ENCODE measurements at regions not wholly inside any gene's neighbourhood (a gene's known extent, or its start where the extent isn't known, plus 50 kb on each side); places are given as distances from the start of the nearest gene placed in this dataset.
"Not testable (repeated sequence)": the region's sequence is repeated elsewhere in the genome, so short reads cannot be mapped to it uniquely, and the experiment has no call there.

DNA sequence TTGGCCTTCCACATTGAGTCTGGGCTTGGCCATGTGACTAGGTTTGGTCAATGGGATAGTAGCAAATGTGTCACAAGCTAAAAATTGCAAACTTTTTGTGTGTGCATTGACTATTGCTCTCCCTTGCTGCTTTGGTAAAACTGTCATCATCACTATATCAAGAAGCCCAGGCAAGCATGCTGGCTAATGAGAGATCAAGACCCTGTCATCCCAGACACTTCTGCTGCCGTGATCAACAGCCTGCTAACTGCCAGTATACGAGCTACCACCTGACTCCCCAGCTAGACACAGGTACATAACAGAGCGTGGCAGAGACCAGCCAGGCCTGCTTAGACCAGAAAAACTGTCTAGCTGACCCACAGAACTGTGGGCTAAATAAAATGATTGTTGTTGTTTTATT lies 456.7 kb upstream of the DCN start:
- no peak overlapping the region for H3K4me3 Mint-ChIP-seq
- no peak overlapping the region for H3K4me3 ChIP-seq (ENCODE audit: low read length)

DNA sequence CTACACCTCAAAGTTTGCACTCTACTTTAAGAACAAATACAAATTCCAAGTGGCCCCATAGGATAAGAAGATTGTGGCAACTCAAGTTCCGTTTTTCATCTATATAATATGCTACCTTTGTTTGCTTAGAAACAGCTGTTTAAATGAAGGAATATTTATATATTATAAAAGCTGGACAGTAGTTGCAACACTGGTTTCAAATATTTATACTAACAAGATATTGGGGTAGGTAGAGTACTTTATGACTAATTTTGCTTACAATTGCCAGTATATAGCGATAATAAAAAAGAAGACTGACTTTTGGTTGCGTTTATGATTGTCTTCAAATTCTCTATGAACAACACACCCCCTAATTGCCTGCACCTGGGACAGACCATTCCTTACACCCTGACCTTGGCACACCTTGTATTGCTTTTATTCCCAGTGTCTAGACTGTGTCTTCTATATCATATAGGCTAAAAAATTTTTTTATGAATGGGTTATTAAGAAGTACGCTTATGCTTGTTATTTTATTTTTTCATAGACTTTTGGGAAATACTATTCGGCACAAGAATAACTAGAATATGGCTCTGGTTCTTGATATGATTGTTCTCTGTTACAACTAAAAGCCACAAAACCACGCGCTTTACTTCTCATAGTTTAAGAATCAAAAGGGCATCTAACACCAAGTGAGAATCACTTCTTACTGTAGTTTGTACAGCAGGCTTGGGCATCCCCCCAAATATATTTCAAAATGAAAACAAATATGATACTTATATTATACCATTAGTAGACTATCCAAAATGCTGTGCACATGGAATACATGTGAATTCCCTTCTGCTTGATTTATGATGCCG lies 455.4 kb upstream of the DCN start:
- CTCF ChIA-PET, result no interaction called here
- H3K27ac Mint-ChIP-seq, result no peak overlapping the region
- Histone ChIP-seq H3K4me3 (ENCODE audit: low read length) (no peak overlapping the region), H3K27ac (ENCODE audit: low read depth, low read length) (no peak overlapping the region), H3K9me3 (ENCODE audit: control insufficient read depth in 2 of 3, low read length in 3 of 3) (no peaks in the 10 kb centered on the region), H3K36me3 (ENCODE audit: control insufficient read depth in 2 of 3, insufficient read depth in 3 of 3, low read length in 3 of 3) (no peaks in the 10 kb centered on the region), H3K27me3 (ENCODE audit: control insufficient read depth in 2 of 2, insufficient read depth in 2 of 2, low read length in 2 of 2) (no peaks in the 10 kb centered on the region), H3K4me1 (ENCODE audit: control insufficient read depth in 2 of 2, insufficient read depth in 2 of 2, low read length in 2 of 2) (no peaks in the 10 kb centered on the region)
- ATAC-seq, result no peak
- no peak overlapping the region for H3K4me3 Mint-ChIP-seq
- peaks cover 0 to 4% (median 0%) of the 10 kb centered on the region in 5 donors for H3K27me3 Mint-ChIP-seq
- no peaks in the 10 kb centered on the region for H3K36me3 Mint-ChIP-seq
- intact Hi-C loops (cut with micrococcal nuclease), result no loop called here
- H3K9me3 Mint-ChIP-seq, result peaks cover 0 to 3% (median 0%) of the 10 kb centered on the region in 11 donors
- no peak for DNase-seq
- H3K4me1 Mint-ChIP-seq, result peaks cover 0 to 5% (median 0%) of the 10 kb centered on the region in 7 donors
- POLR2A ChIA-PET, result no interaction called here

More for the DNA sequence above, 456.7 kb upstream of the DCN start:
- Mint-ChIP-seq H3K9me3 (peaks cover 0 to 3% (median 0%) of the 10 kb centered on the region in 11 donors), H3K27me3 (peaks cover 0 to 4% (median 0%) of the 10 kb centered on the region in 5 donors), H3K4me1 (peaks cover 0 to 5% (median 0%) of the 10 kb centered on the region in 7 donors), H3K27ac (no peak overlapping the region), H3K36me3 (no peaks in the 10 kb centered on the region)
- CTCF ChIA-PET, result interaction anchor here (0.7 to 0.9 kb wide), 2 partner anchors 9 to 265 kb away, joined by 3 read pairs; no protein-coding TSS in a partner anchor
- DNase-seq (no peak), ATAC-seq (no peak)
- Histone ChIP-seq H3K27me3 (ENCODE audit: control insufficient read depth in 2 of 2, insufficient read depth in 2 of 2, low read length in 2 of 2) (no peaks in the 10 kb centered on the region), H3K9me3 (ENCODE audit: control insufficient read depth in 2 of 3, low read length in 3 of 3) (no peaks in the 10 kb centered on the region), H3K4me1 (ENCODE audit: control insufficient read depth in 2 of 2, insufficient read depth in 2 of 2, low read length in 2 of 2) (no peaks in the 10 kb centered on the region), H3K36me3 (ENCODE audit: control insufficient read depth in 2 of 3, insufficient read depth in 3 of 3, low read length in 3 of 3) (no peaks in the 10 kb centered on the region), H3K27ac (ENCODE audit: low read depth, low read length) (no peak overlapping the region)
- POLR2A ChIA-PET, result no interaction called here
- intact Hi-C loops (cut with micrococcal nuclease), result no loop called here

DNA sequence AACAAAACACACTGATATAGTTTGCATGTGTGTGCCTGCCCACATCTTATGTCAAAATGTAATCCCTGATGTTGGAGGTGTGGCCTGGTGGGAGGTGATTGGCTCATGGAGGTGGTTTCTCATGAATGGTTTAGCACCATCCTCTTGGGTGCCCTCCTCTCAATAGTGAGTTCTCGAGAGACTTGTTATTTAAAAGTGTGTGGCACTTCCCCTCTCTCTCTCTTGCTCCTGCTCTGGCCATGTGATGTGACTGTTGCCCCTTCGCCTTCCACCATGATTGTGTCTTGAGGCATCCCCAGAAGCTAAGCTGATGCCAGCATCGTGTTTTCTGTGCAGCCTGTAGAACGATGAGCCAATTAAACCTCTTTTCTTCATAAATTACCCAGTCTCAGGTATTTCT lies 454.1 kb upstream of the DCN start:
- ATAC-seq (no peak), DNase-seq (no peak)
- Histone ChIP-seq H3K36me3 (ENCODE audit: control insufficient read depth in 2 of 3, insufficient read depth in 3 of 3, low read length in 3 of 3) (no peaks in the 10 kb centered on the region), H3K4me3 (ENCODE audit: low read length) (no peak overlapping the region), H3K4me1 (ENCODE audit: control insufficient read depth in 2 of 2, insufficient read depth in 2 of 2, low read length in 2 of 2) (no peaks in the 10 kb centered on the region), H3K9me3 (ENCODE audit: control insufficient read depth in 2 of 3, low read length in 3 of 3) (no peaks in the 10 kb centered on the region), H3K27ac (ENCODE audit: low read depth, low read length) (no peak overlapping the region), H3K27me3 (ENCODE audit: control insufficient read depth in 2 of 2, insufficient read depth in 2 of 2, low read length in 2 of 2) (no peaks in the 10 kb centered on the region)
- H3K4me3 Mint-ChIP-seq, result no peak overlapping the region
- ChIA-PET POLR2A (interaction anchor here (0.6 kb wide), 1 partner anchor 634 kb away, joined by 4 read pairs; no protein-coding TSS in a partner anchor), CTCF (interaction anchor here (0.6 kb wide), 1 partner anchor 59 kb away, joined by 3 read pairs; no protein-coding TSS in a partner anchor)
- H3K4me1 Mint-ChIP-seq, result peaks cover 0 to 5% (median 0%) of the 10 kb centered on the region in 7 donors
- H3K27me3 Mint-ChIP-seq, result peaks cover 0 to 4% (median 0%) of the 10 kb centered on the region in 5 donors
- H3K9me3 Mint-ChIP-seq, result peaks cover 0 to 2% (median 0%) of the 10 kb centered on the region in 11 donors
- no peak overlapping the region for H3K27ac Mint-ChIP-seq
- H3K36me3 Mint-ChIP-seq, result no peaks in the 10 kb centered on the region
- intact Hi-C loops (cut with micrococcal nuclease), result no loop called here

DNA sequence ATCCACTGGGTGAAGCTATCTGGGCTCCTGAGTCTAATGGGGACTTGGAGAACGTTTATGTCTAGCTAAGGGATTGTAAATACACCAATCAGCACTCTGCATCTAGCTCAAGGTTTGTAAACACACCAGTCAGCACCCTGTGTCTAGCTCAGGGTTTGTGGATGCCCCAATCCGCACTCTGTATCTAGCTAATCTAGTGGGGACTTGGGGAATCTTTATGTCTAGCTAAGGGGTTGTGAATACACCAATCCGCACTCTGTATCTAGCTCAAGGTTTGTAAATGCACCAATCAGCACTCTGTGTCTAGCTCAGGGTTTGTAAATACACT lies 451.7 kb upstream of the DCN start:
- H3K36me3 Mint-ChIP-seq; ATAC-seq; H3K27me3 ChIP-seq (ENCODE audit: control insufficient read depth in 2 of 2, insufficient read depth in 2 of 2, low read length in 2 of 2); intact Hi-C loops (cut with micrococcal nuclease); DNase-seq; H3K27ac ChIP-seq (ENCODE audit: low read depth, low read length); CTCF ChIA-PET; H3K9me3 ChIP-seq (ENCODE audit: control insufficient read depth in 2 of 3, low read length in 3 of 3); H3K27me3 Mint-ChIP-seq; H3K27ac Mint-ChIP-seq; H3K4me1 Mint-ChIP-seq; H3K4me1 ChIP-seq (ENCODE audit: control insufficient read depth in 2 of 2, insufficient read depth in 2 of 2, low read length in 2 of 2); H3K4me3 ChIP-seq (ENCODE audit: low read length); H3K36me3 ChIP-seq (ENCODE audit: control insufficient read depth in 2 of 3, insufficient read depth in 3 of 3, low read length in 3 of 3); H3K9me3 Mint-ChIP-seq: not testable (repeated sequence)
- POLR2A ChIA-PET, result interaction anchor here (1.2 kb wide), 1 partner anchor 39 kb away, joined by 3 read pairs; no protein-coding TSS in a partner anchor
- H3K4me3 Mint-ChIP-seq, result peak overlapping the region in 2 of 10 donors; percentile 74 to 89

DNA sequence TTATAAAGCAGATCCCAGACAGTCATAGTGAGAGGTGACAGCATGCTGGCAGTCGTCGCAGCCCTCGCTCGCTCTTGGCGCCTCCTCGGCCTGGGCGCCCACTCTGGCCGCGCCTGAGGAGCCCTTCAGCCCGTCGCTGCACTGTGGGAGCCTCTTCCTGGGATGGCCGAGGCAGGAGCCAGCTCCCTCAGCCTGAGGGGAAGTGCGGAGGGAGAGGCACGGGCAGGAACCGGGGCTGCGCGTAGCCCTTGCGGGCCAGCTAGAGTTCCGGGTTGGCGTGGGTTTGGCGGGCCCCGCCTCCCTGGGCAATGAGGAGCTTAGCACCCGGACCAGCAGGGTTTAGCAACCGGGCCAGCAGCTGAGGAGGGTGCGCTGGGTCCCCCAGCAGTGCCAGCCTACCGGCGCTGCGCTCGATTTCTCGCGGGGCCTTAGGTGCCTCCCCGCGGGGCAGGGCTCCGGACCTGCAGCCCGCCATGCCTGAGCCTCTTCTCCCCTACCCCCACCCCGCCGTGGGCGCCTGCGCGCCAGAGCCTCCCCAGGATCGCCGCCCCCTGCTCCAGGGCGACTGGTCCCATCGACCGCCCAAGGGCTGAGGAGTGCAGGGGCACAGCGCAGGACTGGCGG lies 451.2 kb upstream of the DCN start:
- DNase-seq (no peak), ATAC-seq (no peak)
- ChIA-PET CTCF (no interaction called here), POLR2A (interaction anchor here (1.2 kb wide), 1 partner anchor 40 kb away, joined by 3 read pairs; no protein-coding TSS in a partner anchor)
- H3K9me3 ChIP-seq (ENCODE audit: control insufficient read depth in 2 of 3, low read length in 3 of 3), result no peaks in the 10 kb centered on the region
- no peak overlapping the region for H3K27ac ChIP-seq (ENCODE audit: low read depth, low read length)
- peak overlapping the region in 1 of 9 donors; percentile 46 for H3K27ac Mint-ChIP-seq
- H3K36me3 ChIP-seq (ENCODE audit: control insufficient read depth in 2 of 3, insufficient read depth in 3 of 3, low read length in 3 of 3), result no peaks in the 10 kb centered on the region
- no peaks in the 10 kb centered on the region for H3K36me3 Mint-ChIP-seq
- H3K27me3 ChIP-seq (ENCODE audit: control insufficient read depth in 2 of 2, insufficient read depth in 2 of 2, low read length in 2 of 2), result no peaks in the 10 kb centered on the region
- H3K4me3 Mint-ChIP-seq, result no peak overlapping the region
- intact Hi-C loops (cut with micrococcal nuclease), result no loop called here
- peaks cover 0 to 5% (median 0%) of the 10 kb centered on the region in 7 donors for H3K4me1 Mint-ChIP-seq
- H3K27me3 Mint-ChIP-seq, result peaks cover 0 to 4% (median 0%) of the 10 kb centered on the region in 5 donors
- H3K4me3 ChIP-seq (ENCODE audit: low read length), result no peak overlapping the region
- no peaks in the 10 kb centered on the region for H3K4me1 ChIP-seq (ENCODE audit: control insufficient read depth in 2 of 2, insufficient read depth in 2 of 2, low read length in 2 of 2)
- H3K9me3 Mint-ChIP-seq, result peaks cover 0 to 3% (median 0%) of the 10 kb centered on the region in 11 donors

DNA sequence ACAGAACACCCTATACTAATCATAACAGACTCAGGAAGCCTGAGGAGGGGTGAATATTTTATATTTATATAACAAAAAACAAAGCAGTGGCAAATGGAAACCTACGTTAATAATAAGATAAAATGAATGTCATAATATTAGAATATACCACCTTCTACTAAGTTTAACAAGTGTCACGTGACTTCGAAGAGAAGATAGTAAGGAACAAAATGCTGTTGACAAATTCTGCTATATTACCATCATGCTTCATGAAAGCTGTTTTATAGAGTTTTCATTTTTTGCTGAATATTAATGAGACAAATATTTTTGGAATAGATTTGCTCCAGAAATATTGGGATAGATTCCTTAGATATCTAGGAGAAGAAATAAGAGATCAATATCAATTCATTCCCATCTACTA lies 450.6 kb upstream of the DCN start:
- H3K4me1 Mint-ChIP-seq, result peaks cover 0 to 5% (median 0%) of the 10 kb centered on the region in 7 donors
- CTCF ChIA-PET, result no interaction called here
- POLR2A ChIA-PET, result no interaction called here

More for the DNA sequence above, 450.6 kb upstream of the DCN start:
- H3K27me3 Mint-ChIP-seq, result peaks cover 0 to 4% (median 0%) of the 10 kb centered on the region in 5 donors
- no peaks in the 10 kb centered on the region for H3K4me1 ChIP-seq (ENCODE audit: control insufficient read depth in 2 of 2, insufficient read depth in 2 of 2, low read length in 2 of 2)
- intact Hi-C loops (cut with micrococcal nuclease), result no loop called here
- DNase-seq (no peak), ATAC-seq (no peak)
- no peak overlapping the region for H3K4me3 ChIP-seq (ENCODE audit: low read length)
- H3K36me3 Mint-ChIP-seq, result peaks cover 0 to 2% (median 0%) of the 10 kb centered on the region in 5 donors
- H3K36me3 ChIP-seq (ENCODE audit: control insufficient read depth in 2 of 3, insufficient read depth in 3 of 3, low read length in 3 of 3), result no peaks in the 10 kb centered on the region
- peaks cover 0 to 4% (median 0%) of the 10 kb centered on the region in 11 donors for H3K9me3 Mint-ChIP-seq
- H3K9me3 ChIP-seq (ENCODE audit: control insufficient read depth in 2 of 3, low read length in 3 of 3), result no peaks in the 10 kb centered on the region
- no peak overlapping the region for H3K4me3 Mint-ChIP-seq
- no peak overlapping the region for H3K27ac ChIP-seq (ENCODE audit: low read depth, low read length)
- H3K27me3 ChIP-seq (ENCODE audit: control insufficient read depth in 2 of 2, insufficient read depth in 2 of 2, low read length in 2 of 2), result no peaks in the 10 kb centered on the region
- H3K27ac Mint-ChIP-seq, result peak overlapping the region in 1 of 9 donors; percentile 46
